CD4-positive, alpha-beta memory T cell (primary cell): ENCODE measurements at regions not wholly inside any gene's neighbourhood (a gene's known extent, or its start where the extent isn't known, plus 50 kb on each side); places are given as distances from the start of the nearest gene placed in this dataset.

Source experiments
- CTCF ChIA-PET: fragments of 350-600 bp; sonication (Branson Sonifier 250); formaldehyde crosslinking; loops from one replicate; lab custom pipeline; 2021; ENCODE audit warnings: inconsistent platforms; ENCODE audit not compliant: partially characterized antibody; lab: Charles Lee
- POLR2A ChIA-PET: fragments of 350-600 bp; sonication (Branson Sonifier 250); formaldehyde crosslinking; loops from one replicate; lab custom pipeline; 2021; ENCODE audit not compliant: partially characterized antibody; lab: Charles Lee
- DNase-seq, 5 donors: peaks; one replicate each; pipeline versions ENCODE4 v3.0.0 to v3.0.0-alpha.2; 2020 to 2022; ENCODE audit warnings: mixed read lengths in 1 of 5
- H3K27ac ChIP-seq: one replicate; pipeline ENCODE4 v1.7.0; 2013; ENCODE audit warnings: low read depth, low read length
- H3K27me3 ChIP-seq: 2 replicates; pipeline ENCODE4 v1.7.0; 2013; ENCODE audit warnings: mild to moderate bottlenecking, low read length, moderate library complexity; ENCODE audit not compliant: insufficient read depth
- H3K36me3 ChIP-seq: 2 replicates; pipeline ENCODE4 v1.7.0; 2013; ENCODE audit warnings: mild to moderate bottlenecking, low read length, moderate library complexity; ENCODE audit not compliant: insufficient read depth
- H3K4me1 ChIP-seq: 2 replicates; pipeline ENCODE4 v1.7.0; 2013; ENCODE audit warnings: mild to moderate bottlenecking, low read length, moderate library complexity; ENCODE audit not compliant: insufficient read depth
- H3K4me3 ChIP-seq, 2 donors: one replicate each; pipeline ENCODE4 v1.7.0; 2013; ENCODE audit warnings: low read length in 2 of 2, mild to moderate bottlenecking in 1 of 2
- H3K9me3 ChIP-seq, 2 donors: one replicate each; pipeline ENCODE4 v1.7.0; 2013; ENCODE audit warnings: low read length in 2 of 2, control low read depth in 1 of 2; ENCODE audit not compliant: control insufficient read depth in 1 of 2
- H3K27ac Mint-ChIP-seq, 7 donors: one replicate each; pipeline ENCODE4 v1.8.0; 2020 to 2021; ENCODE audit warnings: mixed read lengths in 7 of 7, mild to moderate bottlenecking in 6 of 7, inconsistent platforms in 3 of 7, moderate library complexity in 3 of 7
- H3K27me3 Mint-ChIP-seq, 2 donors: one replicate each; pipeline ENCODE4 v1.8.0; 2020 to 2021; ENCODE audit warnings: mixed read lengths in 2 of 2
- H3K36me3 Mint-ChIP-seq, 2 donors: one replicate each; pipeline ENCODE4 v1.8.0; 2020 to 2021; ENCODE audit warnings: mixed read lengths in 2 of 2, inconsistent platforms in 1 of 2, mild to moderate bottlenecking in 1 of 2
- H3K4me1 Mint-ChIP-seq, 4 donors: one replicate each; pipeline ENCODE4 v1.8.0; 2020 to 2021; ENCODE audit warnings: mixed read lengths in 4 of 4, mild to moderate bottlenecking in 1 of 4
- H3K4me3 Mint-ChIP-seq, 8 donors: one replicate each; pipeline ENCODE4 v1.8.0; 2020 to 2021; ENCODE audit warnings: mixed read lengths in 8 of 8, mild to moderate bottlenecking in 7 of 8, moderate library complexity in 6 of 8, inconsistent platforms in 3 of 8
- H3K9me3 Mint-ChIP-seq, 8 donors: one replicate each; pipeline ENCODE4 v1.8.0; 2020 to 2021; ENCODE audit warnings: mixed read lengths in 8 of 8, mild to moderate bottlenecking in 5 of 8, inconsistent platforms in 3 of 8, moderate library complexity in 1 of 8
- intact Hi-C: fragments of 100-400 bp; cut with micrococcal nuclease; formaldehyde crosslinking; loops from one replicate; pipeline ENCODE4 v1.15.1; 2023

DNA sequence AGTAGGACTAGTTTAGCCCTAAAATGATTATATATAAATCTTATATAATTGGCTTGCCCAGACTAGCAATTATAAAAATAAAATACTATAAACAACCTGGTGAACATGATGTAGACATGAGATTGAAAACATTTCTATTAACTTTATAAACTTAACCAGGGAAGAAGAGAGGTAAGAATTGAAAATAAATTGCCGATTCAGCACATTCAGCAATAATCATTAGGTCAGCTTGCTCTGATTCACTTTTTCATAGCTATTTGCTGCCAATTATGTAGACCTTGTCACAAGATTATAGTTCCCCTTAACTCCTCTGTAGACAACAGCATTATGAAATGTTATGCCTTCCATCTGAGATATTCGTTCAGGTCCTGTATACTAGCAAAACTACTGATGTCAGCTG lies 199.3 kb upstream of the CA10 start:
- Histone ChIP-seq H3K36me3 (no peaks in the 10 kb centered on the region), H3K4me3 (no peak overlapping the region), H3K27me3 (no peaks in the 10 kb centered on the region), H3K4me1 (no peaks in the 10 kb centered on the region), H3K27ac (no peak overlapping the region), H3K9me3 (no peaks in the 10 kb centered on the region)
- ChIA-PET POLR2A (no interaction called here), CTCF (no interaction called here)
- H3K9me3 Mint-ChIP-seq: peaks cover 3 to 20% (median 7%) of the 10 kb centered on the region in 8 donors
- H3K4me3 Mint-ChIP-seq: no peak overlapping the region
- H3K4me1 Mint-ChIP-seq: no peaks in the 10 kb centered on the region
- H3K27me3 Mint-ChIP-seq: no peaks in the 10 kb centered on the region
- no peak overlapping the region for H3K27ac Mint-ChIP-seq
- intact Hi-C loops: no loop called here
- no peaks in the 10 kb centered on the region for H3K36me3 Mint-ChIP-seq
- no peak for DNase-seq

DNA sequence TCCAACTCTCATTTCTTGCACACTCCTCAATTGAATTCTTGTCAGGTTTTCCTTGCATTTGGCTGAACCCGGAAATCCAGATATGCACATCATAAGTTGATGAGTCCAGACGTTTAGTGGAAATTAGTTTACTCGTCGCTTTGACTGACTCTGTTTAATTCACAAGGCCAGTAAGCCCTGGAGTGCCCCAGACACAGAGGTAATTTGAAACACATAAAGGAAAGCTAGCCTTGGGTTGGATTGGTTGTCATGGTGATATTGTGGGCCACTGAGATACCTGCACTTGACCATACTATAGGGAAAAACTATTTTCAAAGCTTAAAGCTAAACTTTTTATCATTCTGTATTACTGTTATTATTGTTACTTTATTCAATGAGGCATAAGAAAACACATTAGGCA lies 178.3 kb upstream of the CA10 start:
- Histone ChIP-seq H3K27me3 (no peaks in the 10 kb centered on the region), H3K36me3 (no peaks in the 10 kb centered on the region), H3K27ac (no peak overlapping the region), H3K4me1 (no peaks in the 10 kb centered on the region), H3K9me3 (no peaks in the 10 kb centered on the region), H3K4me3 (no peak overlapping the region)
- POLR2A ChIA-PET: no interaction called here
- CTCF ChIA-PET: no interaction called here
- no peak for DNase-seq
- Mint-ChIP-seq H3K27ac (no peak overlapping the region), H3K36me3 (no peaks in the 10 kb centered on the region), H3K4me1 (no peaks in the 10 kb centered on the region), H3K9me3 (peaks cover 0 to 12% (median 7%) of the 10 kb centered on the region in 8 donors), H3K4me3 (no peak overlapping the region), H3K27me3 (no peaks in the 10 kb centered on the region)
- intact Hi-C loops: no loop called here

DNA sequence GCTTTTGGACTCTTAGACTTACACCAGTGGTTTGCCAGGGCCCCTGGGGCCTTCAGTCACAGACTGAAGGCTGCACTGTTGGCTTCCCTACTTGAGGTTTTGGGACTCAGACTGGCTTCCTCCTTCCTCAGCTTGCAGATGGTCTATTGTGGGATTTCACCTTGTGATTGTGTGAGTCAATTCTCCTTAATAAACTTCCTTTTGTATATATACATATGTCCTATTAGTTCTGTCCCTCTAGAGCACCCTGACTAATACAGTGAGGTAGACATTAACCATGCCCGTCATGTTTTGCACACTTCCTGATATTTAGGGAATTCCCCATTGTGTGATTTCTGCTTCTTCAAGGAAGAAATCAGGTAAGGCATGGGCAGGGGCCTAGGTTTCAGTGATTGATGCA lies 147.8 kb upstream of the CA10 start:
- Histone ChIP-seq H3K9me3 (no peaks in the 10 kb centered on the region), H3K4me1 (no peaks in the 10 kb centered on the region), H3K36me3 (no peaks in the 10 kb centered on the region), H3K27ac (no peak overlapping the region), H3K27me3 (no peaks in the 10 kb centered on the region), H3K4me3 (no peak overlapping the region)
- Mint-ChIP-seq H3K4me1 (no peaks in the 10 kb centered on the region), H3K9me3 (peaks cover 0 to 6% (median 0%) of the 10 kb centered on the region in 8 donors), H3K27me3 (peaks cover 0 to 1% of the 10 kb centered on the region in 2 donors), H3K27ac (no peak overlapping the region), H3K4me3 (no peak overlapping the region), H3K36me3 (no peaks in the 10 kb centered on the region)
- ChIA-PET CTCF (no interaction called here), POLR2A (no interaction called here)
- no peak for DNase-seq
- intact Hi-C loops: no loop called here

DNA sequence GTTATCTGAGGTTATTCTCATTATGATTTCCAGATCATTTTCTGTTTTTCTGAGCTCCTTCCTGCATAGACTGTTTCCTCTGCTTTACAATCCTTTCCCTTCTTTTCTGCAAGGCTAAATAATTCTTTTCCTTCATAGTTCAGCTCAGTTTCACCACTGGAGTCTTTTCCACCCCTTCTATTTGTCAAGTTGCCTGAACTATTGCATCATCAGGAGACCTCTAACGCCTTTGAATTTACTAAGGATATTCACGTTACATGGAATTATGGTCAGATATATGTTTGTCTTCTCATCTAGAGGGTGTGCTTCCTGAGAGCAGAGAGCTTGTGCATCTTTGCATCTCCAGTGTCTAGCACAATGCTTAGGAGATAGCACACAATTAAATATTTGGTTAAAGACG lies 140.4 kb upstream of the CA10 start:
- CTCF ChIA-PET: no interaction called here
- H3K36me3 Mint-ChIP-seq: no peaks in the 10 kb centered on the region
- H3K36me3 ChIP-seq: no peaks in the 10 kb centered on the region
- DNase-seq: no peak
- intact Hi-C loops: no loop called here
- H3K9me3 Mint-ChIP-seq: peaks cover 0 to 3% (median 0%) of the 10 kb centered on the region in 8 donors
- H3K27me3 Mint-ChIP-seq: no peaks in the 10 kb centered on the region
- H3K27ac Mint-ChIP-seq: no peak overlapping the region
- H3K27me3 ChIP-seq: no peaks in the 10 kb centered on the region
- no peak overlapping the region for H3K4me3 Mint-ChIP-seq
- H3K27ac ChIP-seq: no peak overlapping the region
- no peaks in the 10 kb centered on the region for H3K9me3 ChIP-seq
- H3K4me1 ChIP-seq: no peaks in the 10 kb centered on the region
- POLR2A ChIA-PET: no interaction called here
- no peaks in the 10 kb centered on the region for H3K4me1 Mint-ChIP-seq
- no peak overlapping the region for H3K4me3 ChIP-seq

DNA sequence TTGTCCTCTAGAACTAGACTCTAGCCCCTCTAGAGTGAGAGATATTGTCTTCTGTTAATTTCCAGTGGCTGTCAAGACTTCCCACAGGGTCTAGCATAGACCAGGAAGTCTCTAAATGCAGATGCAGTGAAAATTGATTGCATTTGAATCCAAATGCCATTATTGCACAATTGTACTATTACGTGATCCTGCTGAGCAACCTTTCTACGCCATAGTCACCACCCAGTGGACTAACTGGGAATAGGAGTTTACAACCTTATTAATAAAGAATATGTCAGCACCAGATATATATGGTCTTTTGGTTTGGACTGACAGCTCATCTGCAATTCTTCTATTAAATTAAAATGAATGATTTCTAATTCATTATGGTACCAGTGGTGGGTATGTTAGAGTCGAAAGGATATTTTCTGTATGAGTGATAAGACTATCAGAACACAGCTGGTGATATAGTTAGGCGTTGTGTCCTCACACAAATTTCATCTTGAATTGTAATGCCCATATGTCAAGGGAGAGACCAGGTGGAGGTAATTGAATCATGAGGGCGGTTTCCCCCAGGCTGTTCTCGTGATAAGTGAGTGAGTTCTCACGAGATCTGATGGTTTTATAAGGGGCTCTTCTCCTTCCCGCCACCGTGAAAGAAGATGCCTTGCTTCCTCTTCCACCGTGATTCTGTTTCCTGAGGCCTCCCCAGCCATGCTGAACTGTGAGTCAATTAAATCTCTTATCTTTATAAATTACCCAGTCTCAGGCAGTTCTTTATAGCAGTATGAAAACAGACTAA lies 138.9 kb upstream of the CA10 start:
- CTCF ChIA-PET: no interaction called here
- H3K27ac Mint-ChIP-seq: no peak overlapping the region

DNA sequence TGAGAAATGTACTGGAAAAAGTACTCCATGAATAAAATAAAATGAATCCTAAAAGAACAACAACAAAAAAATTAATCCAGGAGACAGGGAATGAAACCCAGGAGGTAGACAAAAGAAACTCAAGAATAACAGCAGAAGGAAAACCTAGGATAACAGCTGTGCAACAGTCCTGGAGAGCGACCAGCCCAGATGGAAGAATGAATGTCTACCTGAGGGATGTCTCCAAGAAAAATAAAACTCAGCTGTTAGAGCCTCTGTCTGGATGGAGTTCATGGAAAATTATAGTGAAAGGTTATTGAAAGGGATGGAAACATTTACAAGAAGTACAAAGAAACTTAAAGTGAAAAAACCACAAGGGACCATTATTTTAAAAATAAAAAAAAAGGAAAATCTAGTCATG lies 135.8 kb upstream of the CA10 start:
- H3K36me3 ChIP-seq: no peaks in the 10 kb centered on the region
- intact Hi-C loops: no loop called here
- no peaks in the 10 kb centered on the region for H3K9me3 ChIP-seq
- Mint-ChIP-seq H3K27me3 (no peaks in the 10 kb centered on the region), H3K36me3 (no peaks in the 10 kb centered on the region), H3K9me3 (peaks cover 2 to 8% (median 3%) of the 10 kb centered on the region in 8 donors), H3K4me3 (no peak overlapping the region), H3K4me1 (no peaks in the 10 kb centered on the region), H3K27ac (no peak overlapping the region)
- CTCF ChIA-PET: no interaction called here
- H3K27me3 ChIP-seq: no peaks in the 10 kb centered on the region
- H3K27ac ChIP-seq: no peak overlapping the region
- H3K4me3 ChIP-seq: no peak overlapping the region
- no peaks in the 10 kb centered on the region for H3K4me1 ChIP-seq
- DNase-seq: no peak
- POLR2A ChIA-PET: no interaction called here

More for the DNA sequence above, 138.9 kb upstream of the CA10 start:
- H3K4me1 Mint-ChIP-seq: no peaks in the 10 kb centered on the region
- Histone ChIP-seq H3K4me1 (no peaks in the 10 kb centered on the region), H3K36me3 (no peaks in the 10 kb centered on the region), H3K9me3 (no peaks in the 10 kb centered on the region), H3K27ac (no peak overlapping the region), H3K27me3 (no peaks in the 10 kb centered on the region), H3K4me3 (no peak overlapping the region)
- POLR2A ChIA-PET: no interaction called here
- no peak for DNase-seq
- H3K36me3 Mint-ChIP-seq: no peaks in the 10 kb centered on the region
- peaks cover 0 to 7% (median under 1%) of the 10 kb centered on the region in 8 donors for H3K9me3 Mint-ChIP-seq
- intact Hi-C loops: no loop called here
- no peak overlapping the region for H3K4me3 Mint-ChIP-seq
- no peaks in the 10 kb centered on the region for H3K27me3 Mint-ChIP-seq

DNA sequence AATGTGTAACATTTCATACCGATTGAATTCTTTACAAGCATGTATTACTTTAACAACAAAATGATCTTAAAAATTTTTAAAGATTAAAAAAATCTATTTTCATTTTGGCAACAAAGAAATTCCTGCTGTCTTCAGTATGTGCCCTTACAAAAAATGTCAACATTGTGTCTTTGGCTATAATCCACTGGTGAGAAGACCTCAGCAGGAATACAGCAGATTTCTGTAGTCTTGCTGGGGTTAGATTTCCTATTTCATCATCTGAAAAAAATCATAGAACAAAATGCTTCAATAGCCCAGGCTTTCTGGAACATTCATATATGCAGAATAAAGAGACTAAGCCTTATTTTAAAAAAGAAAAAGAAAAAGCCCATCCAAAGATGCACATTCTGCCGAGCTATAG lies 129.1 kb upstream of the CA10 start:
- ChIA-PET POLR2A (no interaction called here), CTCF (no interaction called here)
- Mint-ChIP-seq H3K9me3 (peaks cover 0 to 10% (median 5%) of the 10 kb centered on the region in 8 donors), H3K4me1 (no peaks in the 10 kb centered on the region), H3K27me3 (no peaks in the 10 kb centered on the region), H3K36me3 (no peaks in the 10 kb centered on the region), H3K27ac (no peak overlapping the region), H3K4me3 (no peak overlapping the region)
- Histone ChIP-seq H3K4me1 (no peaks in the 10 kb centered on the region), H3K9me3 (no peaks in the 10 kb centered on the region), H3K4me3 (no peak overlapping the region), H3K27me3 (no peaks in the 10 kb centered on the region), H3K27ac (no peak overlapping the region), H3K36me3 (no peaks in the 10 kb centered on the region)
- intact Hi-C loops: no loop called here
- DNase-seq: no peak
